T-cell (primary cell): ENCODE measurements at regions not wholly inside any gene's neighbourhood (a gene's known extent, or its start where the extent isn't known, plus 50 kb on each side); places are given as distances from the start of the nearest gene placed in this dataset.

Experiments
- ATAC-seq, 4 experiments: fragments of 200-7000 bp in 3 of 4; fragments of 150-1000 bp in 1 of 4; cut with Tn5 transposase; replicated peaks in 1 of 4; 1 replicate in 3 of 4; 2 replicates in 1 of 4; pipeline ENCODE4 v1.10.0; 2021; ENCODE audit warnings: moderate library complexity in 3 of 4, mild to moderate bottlenecking in 2 of 4, moderate number of reproducible peaks in 1 of 4
- CTCF ChIA-PET, 2 donors: fragments of 300-600 bp; sonication (Branson Sonifier 250); formaldehyde crosslinking; loops; one replicate each; lab custom pipeline; 2022; ENCODE audit warnings: antibody characterized with exemption in 2 of 2; lab: Charles Lee
- POLR2A ChIA-PET, 2 donors: fragments of 300-600 bp; sonication (Branson Sonifier 250); formaldehyde crosslinking; loops; one replicate each; lab custom pipeline; 2022; ENCODE audit warnings: antibody characterized with exemption in 2 of 2; lab: Charles Lee
- DNase-seq, 35 experiments: peaks; one replicate each; pipeline versions ENCODE4 v3.0.0 to v3.0.0-alpha.2; 2013 to 2023
- H3K27ac ChIP-seq: one replicate; pipeline ENCODE4 v1.5.1; 2013; ENCODE audit warnings: low read length
- H3K27me3 ChIP-seq, 2 experiments: replicated peaks in 1 of 2; 1 replicate in 1 of 2; 2 replicates in 1 of 2; pipeline versions ENCODE4 v1.6.1 to v1.7.0; 2013; ENCODE audit warnings: low read length in 1 of 2, mixed read lengths in 1 of 2; ENCODE audit not compliant: control insufficient read depth in 2 of 2, insufficient read depth in 2 of 2; ENCODE audit errors: extremely low read depth in 1 of 2
- H3K36me3 ChIP-seq, 2 donors: 1 replicate in 1 of 2; 2 replicates in 1 of 2; pipeline versions ENCODE4 v1.6.1 to v1.7.0; 2013; ENCODE audit warnings: low read length in 1 of 2; ENCODE audit not compliant: control insufficient read depth in 2 of 2, insufficient read depth in 1 of 2; ENCODE audit errors: extremely low read depth in 1 of 2
- H3K4me1 ChIP-seq, 2 experiments: 1 replicate in 1 of 2; 2 replicates in 1 of 2; pipeline versions ENCODE4 v1.6.1 to v1.7.0; 2013; ENCODE audit warnings: low read length in 2 of 2, mixed read lengths in 1 of 2; ENCODE audit not compliant: insufficient read depth in 2 of 2, control insufficient read depth in 1 of 2; ENCODE audit errors: extremely low read depth in 1 of 2
- H3K4me3 ChIP-seq, 2 donors: 1 replicate in 1 of 2; 2 replicates in 1 of 2; pipeline versions ENCODE4 v1.5.1 to v1.7.0; 2013; ENCODE audit warnings: mild to moderate bottlenecking in 2 of 2, low read length in 1 of 2, moderate library complexity in 1 of 2; ENCODE audit not compliant: control insufficient read depth in 1 of 2; ENCODE audit errors: extremely low read depth in 1 of 2
- H3K9me3 ChIP-seq: 2 replicates; pipeline ENCODE4 v1.7.0; 2013
- H3K27ac Mint-ChIP-seq, 2 donors: one replicate each; pipeline ENCODE4 v1.8.0; 2020 to 2021; ENCODE audit warnings: mild to moderate bottlenecking in 2 of 2, mixed read lengths in 2 of 2
- H3K27me3 Mint-ChIP-seq, 2 donors: one replicate each; pipeline ENCODE4 v1.8.0; 2021 to 2022; ENCODE audit warnings: mixed read lengths in 2 of 2
- H3K36me3 Mint-ChIP-seq: one replicate; pipeline ENCODE4 v1.8.0; 2021; ENCODE audit warnings: mixed read lengths
- H3K4me1 Mint-ChIP-seq, 3 donors: one replicate each; pipeline ENCODE4 v1.8.0; 2020 to 2022; ENCODE audit warnings: mixed read lengths in 3 of 3, mild to moderate bottlenecking in 1 of 3
- H3K4me3 Mint-ChIP-seq, 3 donors: one replicate each; pipeline ENCODE4 v1.8.0; 2020 to 2022; ENCODE audit warnings: mild to moderate bottlenecking in 3 of 3, mixed read lengths in 3 of 3, moderate library complexity in 3 of 3
- H3K9me3 Mint-ChIP-seq, 3 donors: one replicate each; pipeline ENCODE4 v1.8.0; 2020 to 2022; ENCODE audit warnings: mixed read lengths in 3 of 3
- WGBS: methylation state at CpG from one replicate; pipeline ENCODE4 v1.1.5; 2013; ENCODE audit warnings: missing lambda C conversion rate; ENCODE audit not compliant: insufficient coverage; 5-methylcytosine and 5-hydroxymethylcytosine counted together

- H3K9me3 Mint-ChIP-seq, result no peaks in the 10 kb centered on the region
- Histone ChIP-seq H3K9me3 (no peaks in the 10 kb centered on the region), H3K4me1 (no peaks in the 10 kb centered on the region), H3K27ac (no peak overlapping the region), H3K4me3 (no peak overlapping the region), H3K36me3 (no peaks in the 10 kb centered on the region), H3K27me3 (no peaks in the 10 kb centered on the region)
- ATAC-seq, result no peak
- WGBS, result 87% methylated on average over 4 of the region's 9 CpGs
- no peaks in the 10 kb centered on the region for H3K36me3 Mint-ChIP-seq
- H3K4me1 Mint-ChIP-seq, result peaks cover 8 to 14% (median 12%) of the 10 kb centered on the region in 3 donors
- no peak overlapping the region for H3K27ac Mint-ChIP-seq
- ChIA-PET POLR2A (no interaction called here), CTCF (interaction anchor here in 1 of 2 donors (1.2 kb wide), 1 partner anchor 161 kb away, joined by 3 read pairs; no protein-coding TSS in a partner anchor)
- no peak for DNase-seq
- no peak overlapping the region for H3K4me3 Mint-ChIP-seq
- H3K27me3 Mint-ChIP-seq, result no peaks in the 10 kb centered on the region
Observed at GRCh38 chr1:232467073-232467760, 162.7 kb downstream of the SIPA1L2 start.

GRCh38 chr1:232464325-232464724 is 165.6 kb downstream of the SIPA1L2 start:
- ChIA-PET POLR2A (interaction anchor here in 1 of 2 donors (0.6 kb wide), 1 partner anchor 91 kb away, joined by 4 read pairs; no protein-coding TSS in a partner anchor), CTCF (no interaction called here)
- WGBS, result no CpG with 5 or more reads among the region's 1 CpG
- no peaks in the 10 kb centered on the region for H3K27me3 Mint-ChIP-seq
- peaks cover 5 to 8% (median 7%) of the 10 kb centered on the region in 3 donors for H3K4me1 Mint-ChIP-seq
- H3K36me3 Mint-ChIP-seq, result no peaks in the 10 kb centered on the region
- no peaks in the 10 kb centered on the region for H3K36me3 ChIP-seq
- H3K27ac Mint-ChIP-seq, result no peak overlapping the region
- no peaks in the 10 kb centered on the region for H3K9me3 ChIP-seq
- H3K4me3 ChIP-seq, result no peak overlapping the region
- H3K4me1 ChIP-seq, result peaks cover 0 to 2% of the 10 kb centered on the region in 2 experiments
- H3K27me3 ChIP-seq, result no peaks in the 10 kb centered on the region
- ATAC-seq (no peak), DNase-seq (no peak)
- H3K27ac ChIP-seq, result no peak overlapping the region
- H3K9me3 Mint-ChIP-seq, result no peaks in the 10 kb centered on the region
- H3K4me3 Mint-ChIP-seq, result no peak overlapping the region

DNA sequence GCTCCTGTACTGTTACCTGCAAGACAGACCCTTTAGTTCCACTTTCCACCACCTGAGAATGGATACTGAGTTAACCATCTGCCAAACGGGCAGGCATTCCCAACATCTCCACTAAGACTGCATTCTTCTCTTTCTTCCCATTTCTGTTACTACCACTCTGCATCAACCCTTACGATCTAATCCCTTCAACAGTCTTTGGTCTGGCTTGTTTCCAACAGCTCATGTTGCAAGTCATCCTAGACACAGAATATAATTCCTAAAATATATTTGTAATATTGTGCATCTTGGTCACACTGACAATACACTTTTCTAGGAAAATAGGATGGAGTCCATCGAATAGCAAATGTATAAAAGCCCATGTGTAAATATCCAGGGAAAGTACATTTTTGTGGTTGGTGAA is 166.7 kb downstream of the SIPA1L2 start:
- peaks cover 0 to 4% of the 10 kb centered on the region in 2 experiments for H3K4me1 ChIP-seq
- H3K9me3 ChIP-seq, result no peaks in the 10 kb centered on the region
- H3K36me3 ChIP-seq, result no peaks in the 10 kb centered on the region
- Mint-ChIP-seq H3K36me3 (no peaks in the 10 kb centered on the region), H3K4me1 (peaks cover 9 to 12% (median 11%) of the 10 kb centered on the region in 3 donors), H3K27ac (no peak overlapping the region), H3K27me3 (no peaks in the 10 kb centered on the region), H3K4me3 (no peak overlapping the region), H3K9me3 (no peaks in the 10 kb centered on the region)
- 44% methylated on average over 1 of the region's 3 CpGs for WGBS
- H3K27me3 ChIP-seq, result no peaks in the 10 kb centered on the region
- POLR2A ChIA-PET, result no interaction called here
- H3K27ac ChIP-seq, result no peak overlapping the region
- CTCF ChIA-PET, result no interaction called here
- ATAC-seq, result no peak
- no peak for DNase-seq
- H3K4me3 ChIP-seq, result no peak overlapping the region

DNA sequence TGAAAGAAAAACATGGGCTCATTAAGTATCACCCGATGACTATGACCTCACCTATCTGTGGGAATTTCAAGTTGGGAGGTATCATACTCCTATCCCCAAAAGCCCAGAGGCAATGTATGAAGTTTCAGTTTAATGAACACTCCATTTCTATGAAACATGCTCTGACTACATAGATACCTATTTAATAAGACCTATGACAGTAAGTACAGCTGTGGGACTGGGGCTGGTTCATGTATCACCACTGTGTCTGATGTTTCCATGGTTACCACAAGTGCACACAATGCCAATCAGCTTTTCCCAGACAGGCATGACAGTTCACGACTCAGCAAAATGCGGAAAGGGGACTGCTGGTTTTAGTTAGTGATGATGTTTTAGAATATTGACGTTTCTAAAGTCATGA is 167.7 kb downstream of the SIPA1L2 start:
- H3K27me3 Mint-ChIP-seq, result no peaks in the 10 kb centered on the region
- H3K27ac ChIP-seq, result no peak overlapping the region
- H3K36me3 ChIP-seq, result no peaks in the 10 kb centered on the region
- no peaks in the 10 kb centered on the region for H3K27me3 ChIP-seq
- no peak for DNase-seq
- ATAC-seq, result no peak
- no peaks in the 10 kb centered on the region for H3K9me3 Mint-ChIP-seq
- H3K4me3 Mint-ChIP-seq, result no peak overlapping the region
- ChIA-PET CTCF (interaction anchor here in 1 of 2 donors (0.6 kb wide), 1 partner anchor 302 kb away, joined by 5 read pairs; no protein-coding TSS in a partner anchor), POLR2A (no interaction called here)
- H3K9me3 ChIP-seq, result no peaks in the 10 kb centered on the region
- H3K36me3 Mint-ChIP-seq, result no peaks in the 10 kb centered on the region
- H3K4me1 ChIP-seq, result peaks cover 0 to 4% of the 10 kb centered on the region in 2 experiments
- peaks cover 5 to 14% (median 12%) of the 10 kb centered on the region in 3 donors for H3K4me1 Mint-ChIP-seq
- H3K27ac Mint-ChIP-seq, result no peak overlapping the region
- no peak overlapping the region for H3K4me3 ChIP-seq
- WGBS, result no CpG with 5 or more reads among the region's 4 CpGs

GRCh38 chr1:232459826-232460225 is 170.1 kb downstream of the SIPA1L2 start:
- H3K4me3 ChIP-seq, result no peak overlapping the region
- ChIA-PET POLR2A (no interaction called here), CTCF (no interaction called here)
- WGBS, result no CpG with 5 or more reads among the region's 3 CpGs
- ATAC-seq, result no peak
- H3K9me3 ChIP-seq, result no peaks in the 10 kb centered on the region
- no peaks in the 10 kb centered on the region for H3K36me3 Mint-ChIP-seq
- H3K9me3 Mint-ChIP-seq, result no peaks in the 10 kb centered on the region
- H3K4me1 Mint-ChIP-seq, result peaks cover 5 to 14% (median 10%) of the 10 kb centered on the region in 3 donors
- no peaks in the 10 kb centered on the region for H3K27me3 Mint-ChIP-seq
- H3K4me3 Mint-ChIP-seq, result no peak overlapping the region
- no peak for DNase-seq
- H3K4me1 ChIP-seq, result peaks cover 0 to 4% of the 10 kb centered on the region in 2 experiments
- H3K27me3 ChIP-seq, result no peaks in the 10 kb centered on the region
- H3K27ac ChIP-seq, result no peak overlapping the region
- no peak overlapping the region for H3K27ac Mint-ChIP-seq
- H3K36me3 ChIP-seq, result no peaks in the 10 kb centered on the region

DNA sequence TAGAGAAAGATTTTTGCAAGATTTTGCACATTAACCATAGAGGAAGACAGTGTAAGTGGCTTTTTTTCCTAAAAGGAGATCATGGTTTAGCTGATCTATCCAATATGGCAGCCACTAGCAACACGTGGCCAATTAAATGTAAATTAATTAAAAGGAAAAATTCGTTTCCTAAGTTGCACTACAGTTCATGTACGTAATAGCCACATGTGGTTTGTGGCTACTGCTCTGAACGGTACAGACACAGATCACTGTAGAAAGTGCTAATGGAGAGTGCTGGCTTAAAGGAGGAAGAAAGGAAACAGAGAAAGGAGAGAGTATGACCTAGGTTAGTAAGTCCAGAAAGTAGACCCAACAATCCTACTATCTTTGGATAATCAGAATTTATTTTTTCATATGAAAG is 170.8 kb downstream of the SIPA1L2 start:
- Histone ChIP-seq H3K4me1 (peaks cover 0 to 4% of the 10 kb centered on the region in 2 experiments), H3K27me3 (no peaks in the 10 kb centered on the region), H3K27ac (no peak overlapping the region), H3K4me3 (no peak overlapping the region), H3K36me3 (no peaks in the 10 kb centered on the region), H3K9me3 (no peaks in the 10 kb centered on the region)
- peaks cover 5 to 14% (median 10%) of the 10 kb centered on the region in 3 donors for H3K4me1 Mint-ChIP-seq
- no peaks in the 10 kb centered on the region for H3K36me3 Mint-ChIP-seq
- WGBS, result 60% methylated on average over 1 of the region's 4 CpGs
- POLR2A ChIA-PET, result no interaction called here
- no peaks in the 10 kb centered on the region for H3K27me3 Mint-ChIP-seq
- no peak overlapping the region for H3K4me3 Mint-ChIP-seq
- H3K27ac Mint-ChIP-seq, result no peak overlapping the region
- no peaks in the 10 kb centered on the region for H3K9me3 Mint-ChIP-seq
- DNase-seq, result peak in 1 of 35 experiments; percentile 13
- CTCF ChIA-PET, result no interaction called here
- ATAC-seq, result peak in 1 of 4 experiments; percentile 37
